Testis (tissue), 2 donors: ENCODE measurements at regions not wholly inside any gene's neighbourhood (a gene's known extent, or its start where the extent isn't known, plus 50 kb on each side); places are given as distances from the start of the nearest gene placed in this dataset.

Source experiments
- DNase-seq: peaks from one replicate; pipeline ENCODE4 v3.0.0-alpha.2; 2019
- H3K27ac ChIP-seq, 2 donors: fragments of 200-600 bp; sonication (generic); one replicate each; pipeline ENCODE4 v1.5.1; 2019
- H3K27me3 ChIP-seq: fragments of 200-600 bp; sonication (generic); one replicate; pipeline ENCODE4 v1.5.1; 2019
- H3K36me3 ChIP-seq: fragments of 200-600 bp; sonication (generic); one replicate; pipeline ENCODE4 v1.5.1; 2017; ENCODE audit warnings: low read depth; ENCODE audit errors: missing control alignments
- H3K4me1 ChIP-seq: fragments of 200-600 bp; sonication (generic); one replicate; pipeline ENCODE4 v1.5.1; 2019
- H3K4me3 ChIP-seq, 2 donors: fragments of 200-600 bp; sonication (generic); one replicate each; pipeline ENCODE4 v1.5.1; 2017 to 2019
- H3K9me3 ChIP-seq: fragments of 200-600 bp; sonication (generic); one replicate; pipeline ENCODE4 v1.5.1; 2017
- CTCF ChIP-seq, 3 experiments: fragments of 450-650 bp in 2 of 3; fragments of 200-600 bp in 1 of 3; sonication (generic) in 1 of 3; IDR thresholded peaks; one replicate each; pipeline ENCODE4 v1.5.1; 2016 to 2019; ENCODE audit warnings: antibody characterized with exemption in 3 of 3, mild to moderate bottlenecking in 2 of 3, moderate library complexity in 1 of 3
- POLR2A ChIP-seq: fragments of 450-650 bp; IDR thresholded peaks from one replicate; pipeline ENCODE4 v1.6.1; 2017; ENCODE audit warnings: antibody characterized with exemption, mild to moderate bottlenecking, moderate library complexity
- WGBS, 2 donors: methylation state at CpG; one replicate each; pipeline ENCODE4 v1.1.5; 2018; 5-methylcytosine and 5-hydroxymethylcytosine counted together
- intact Hi-C: fragments of 100-400 bp; cut with DNase I; formaldehyde crosslinking; loops from one replicate; pipeline ENCODE4 v1.15.1; 2023; ENCODE audit warnings: low total_unique reads

- intact Hi-C loops, result no loop called here
These were observed 51.6 kb upstream of the NEK7 start for GRCh38 chr1:198105185-198105584.

GRCh38 chr1:198106011-198106410, 50.8 kb upstream of the NEK7 start:
- TF ChIP-seq CTCF (IDR thresholded peaks at IDR 0.05) (no peak), POLR2A (no peak)
- H3K36me3 ChIP-seq, result no peaks in the 10 kb centered on the region
- no peak overlapping the region for H3K27ac ChIP-seq
- no peak for DNase-seq
- H3K27me3 ChIP-seq, result no peaks in the 10 kb centered on the region
- intact Hi-C loops, result no loop called here
- no peak overlapping the region for H3K4me3 ChIP-seq
- H3K4me1 ChIP-seq, result no peaks in the 10 kb centered on the region
- no peaks in the 10 kb centered on the region for H3K9me3 ChIP-seq

More at GRCh38 chr1:198105185-198105584, 51.6 kb upstream of the NEK7 start:
- Histone ChIP-seq H3K4me3 (no peak overlapping the region), H3K27me3 (no peaks in the 10 kb centered on the region), H3K9me3 (no peaks in the 10 kb centered on the region), H3K27ac (no peak overlapping the region), H3K36me3 (no peaks in the 10 kb centered on the region), H3K4me1 (no peaks in the 10 kb centered on the region)
- WGBS, 2 donors, result 86 to 93% methylated on average over 1 of the region's 1 CpG
- DNase-seq, result no peak
- TF ChIP-seq POLR2A, result no peak
- no peak for TF ChIP-seq CTCF (IDR thresholded peaks at IDR 0.05)
